ENCODE measurements at regions not wholly inside any gene's neighbourhood (a gene's known extent, or its start where the extent isn't known, plus 50 kb on each side); places are given as distances from the start of the nearest gene placed in this dataset.

- in situ Hi-C loops (cut with MboI; ENCODE audit: low sequenced_read_pairs), result no loop called here
- Histone ChIP-seq H3K36me3 (replicated peaks) (no peaks in the 10 kb centered on the region), H3K4me3 (no peak overlapping the region), H3K9me3 (no peaks in the 10 kb centered on the region), H3K27me3 (ENCODE audit: low read depth) (no peaks in the 10 kb centered on the region), H3K4me1 (0 out of 2 replicates have a peak, but pooled peaks cover 2% of the 10 kb centered on the region)
- no peak for DNase-seq (ENCODE audit: low spot score in 2 of 2)
Observed at GRCh38 chr4:96599752-96600151, 759.9 kb downstream of the PDHA2 start.

- no peak for DNase-seq (ENCODE audit: low spot score in 2 of 2)
Observed at GRCh38 chr4:96602661-96603060, 762.8 kb downstream of the PDHA2 start.

GRCh38 chr4:96603641-96604040, 763.7 kb downstream of the PDHA2 start:
- H3K9me3 ChIP-seq, result no peaks in the 10 kb centered on the region
- in situ Hi-C loops (cut with MboI; ENCODE audit: low sequenced_read_pairs), result no loop called here
- 0 out of 2 replicates have a peak, but pooled peaks cover 2% of the 10 kb centered on the region for H3K4me1 ChIP-seq
- no peak overlapping the region for H3K4me3 ChIP-seq
- no peaks in the 10 kb centered on the region for H3K27me3 ChIP-seq (ENCODE audit: low read depth)
- no peaks in the 10 kb centered on the region for H3K36me3 ChIP-seq (replicated peaks)
- DNase-seq (ENCODE audit: low spot score in 2 of 2), result no peak

More at GRCh38 chr4:96602661-96603060, 762.8 kb downstream of the PDHA2 start:
- no peaks in the 10 kb centered on the region for H3K9me3 ChIP-seq
- H3K4me3 ChIP-seq, result no peak overlapping the region
- 0 out of 2 replicates have a peak, but pooled peaks cover 2% of the 10 kb centered on the region for H3K4me1 ChIP-seq
- no peaks in the 10 kb centered on the region for H3K36me3 ChIP-seq (replicated peaks)
- in situ Hi-C loops (cut with MboI; ENCODE audit: low sequenced_read_pairs), result no loop called here
- H3K27me3 ChIP-seq (ENCODE audit: low read depth), result no peaks in the 10 kb centered on the region

GRCh38 chr4:96606451-96606850, 766.6 kb downstream of the PDHA2 start:
- Histone ChIP-seq H3K4me1 (no peaks in the 10 kb centered on the region), H3K9me3 (no peaks in the 10 kb centered on the region), H3K4me3 (no peak overlapping the region), H3K27me3 (ENCODE audit: low read depth) (no peaks in the 10 kb centered on the region), H3K36me3 (replicated peaks) (no peaks in the 10 kb centered on the region)
- DNase-seq (ENCODE audit: low spot score in 2 of 2), result no peak
- in situ Hi-C loops (cut with MboI; ENCODE audit: low sequenced_read_pairs), result no loop called here

GRCh38 chr4:96626023-96626422, 786.1 kb downstream of the PDHA2 start:
- H3K4me1 ChIP-seq, result no peaks in the 10 kb centered on the region
- H3K9me3 ChIP-seq, result no peaks in the 10 kb centered on the region
- no peak for DNase-seq (ENCODE audit: low spot score in 2 of 2)
- H3K4me3 ChIP-seq, result no peak overlapping the region
- H3K36me3 ChIP-seq (replicated peaks), result no peaks in the 10 kb centered on the region
- in situ Hi-C loops (cut with MboI; ENCODE audit: low sequenced_read_pairs), result no loop called here
- no peaks in the 10 kb centered on the region for H3K27me3 ChIP-seq (ENCODE audit: low read depth)

- no peaks in the 10 kb centered on the region for H3K36me3 ChIP-seq (replicated peaks)
- no peaks in the 10 kb centered on the region for H3K27me3 ChIP-seq (ENCODE audit: low read depth)
- no peak overlapping the region for H3K4me3 ChIP-seq
- in situ Hi-C loops (cut with MboI; ENCODE audit: low sequenced_read_pairs), result no loop called here
- no peaks in the 10 kb centered on the region for H3K4me1 ChIP-seq
- DNase-seq (ENCODE audit: low spot score in 2 of 2), result no peak
- no peaks in the 10 kb centered on the region; the same call in 1 of the 2 replicates for H3K9me3 ChIP-seq
Observed at GRCh38 chr4:96630839-96631238, 790.9 kb downstream of the PDHA2 start.

- Histone ChIP-seq H3K4me3 (no peak overlapping the region), H3K36me3 (replicated peaks) (no peaks in the 10 kb centered on the region), H3K27me3 (ENCODE audit: low read depth) (no peaks in the 10 kb centered on the region), H3K9me3 (no peaks in the 10 kb centered on the region), H3K4me1 (no peaks in the 10 kb centered on the region)
- DNase-seq (ENCODE audit: low spot score in 2 of 2), result no peak
- in situ Hi-C loops (cut with MboI; ENCODE audit: low sequenced_read_pairs), result no loop called here
Observed at GRCh38 chr4:96637971-96638412, 798.1 kb downstream of the PDHA2 start.

- no peaks in the 10 kb centered on the region for H3K4me1 ChIP-seq
- in situ Hi-C loops (cut with MboI; ENCODE audit: low sequenced_read_pairs), result no loop called here
- H3K9me3 ChIP-seq, result no peaks in the 10 kb centered on the region
- no peak overlapping the region for H3K4me3 ChIP-seq
- no peaks in the 10 kb centered on the region for H3K36me3 ChIP-seq (replicated peaks)
- no peaks in the 10 kb centered on the region for H3K27me3 ChIP-seq (ENCODE audit: low read depth)
- no peak for DNase-seq (ENCODE audit: low spot score in 2 of 2)
Observed at GRCh38 chr4:96639932-96640331, 800.0 kb downstream of the PDHA2 start.

GRCh38 chr4:96642490-96642889, 802.6 kb downstream of the PDHA2 start:
- in situ Hi-C loops (cut with MboI; ENCODE audit: low sequenced_read_pairs), result no loop called here
- Histone ChIP-seq H3K4me1 (no peaks in the 10 kb centered on the region), H3K36me3 (replicated peaks) (no peaks in the 10 kb centered on the region), H3K27me3 (ENCODE audit: low read depth) (no peaks in the 10 kb centered on the region), H3K9me3 (no peaks in the 10 kb centered on the region), H3K4me3 (no peak overlapping the region)
- no peak for DNase-seq (ENCODE audit: low spot score in 2 of 2)

GRCh38 chr4:96646146-96646545, 806.3 kb downstream of the PDHA2 start:
- Histone ChIP-seq H3K4me1 (no peaks in the 10 kb centered on the region), H3K27me3 (ENCODE audit: low read depth) (no peaks in the 10 kb centered on the region), H3K36me3 (replicated peaks) (no peaks in the 10 kb centered on the region), H3K9me3 (no peaks in the 10 kb centered on the region), H3K4me3 (no peak overlapping the region)
- in situ Hi-C loops (cut with MboI; ENCODE audit: low sequenced_read_pairs), result no loop called here
- DNase-seq (ENCODE audit: low spot score in 2 of 2), result no peak

- no peak overlapping the region for H3K4me3 ChIP-seq
- H3K27me3 ChIP-seq (ENCODE audit: low read depth), result no peaks in the 10 kb centered on the region
- H3K36me3 ChIP-seq (replicated peaks), result no peaks in the 10 kb centered on the region
- no peaks in the 10 kb centered on the region for H3K4me1 ChIP-seq
- no peak for DNase-seq (ENCODE audit: low spot score in 2 of 2)
- no peaks in the 10 kb centered on the region for H3K9me3 ChIP-seq
- in situ Hi-C loops (cut with MboI; ENCODE audit: low sequenced_read_pairs), result no loop called here
Observed at GRCh38 chr4:96649536-96649935, 809.6 kb downstream of the PDHA2 start.

GRCh38 chr4:96652158-96652557, 812.3 kb downstream of the PDHA2 start:
- Histone ChIP-seq H3K4me3 (no peak overlapping the region), H3K4me1 (no peaks in the 10 kb centered on the region), H3K27me3 (ENCODE audit: low read depth) (no peaks in the 10 kb centered on the region), H3K36me3 (replicated peaks) (no peaks in the 10 kb centered on the region), H3K9me3 (no peaks in the 10 kb centered on the region)
- in situ Hi-C loops (cut with MboI; ENCODE audit: low sequenced_read_pairs), result no loop called here
- DNase-seq (ENCODE audit: low spot score in 2 of 2), result no peak

- no peak for DNase-seq (ENCODE audit: low spot score in 2 of 2)
- in situ Hi-C loops (cut with MboI; ENCODE audit: low sequenced_read_pairs), result no loop called here
Observed at GRCh38 chr4:96652821-96653220, 812.9 kb downstream of the PDHA2 start.

GRCh38 chr4:96654045-96654444, 814.2 kb downstream of the PDHA2 start:
- H3K9me3 ChIP-seq, result no peaks in the 10 kb centered on the region
- in situ Hi-C loops (cut with MboI; ENCODE audit: low sequenced_read_pairs), result no loop called here
- no peaks in the 10 kb centered on the region for H3K27me3 ChIP-seq (ENCODE audit: low read depth)
- H3K4me1 ChIP-seq, result no peaks in the 10 kb centered on the region
- DNase-seq (ENCODE audit: low spot score in 2 of 2), result no peak
- H3K4me3 ChIP-seq, result no peak overlapping the region
- no peaks in the 10 kb centered on the region for H3K36me3 ChIP-seq (replicated peaks)

More at GRCh38 chr4:96652821-96653220, 812.9 kb downstream of the PDHA2 start:
- H3K9me3 ChIP-seq, result no peaks in the 10 kb centered on the region
- H3K27me3 ChIP-seq (ENCODE audit: low read depth), result no peaks in the 10 kb centered on the region
- no peaks in the 10 kb centered on the region for H3K36me3 ChIP-seq (replicated peaks)
- no peak overlapping the region for H3K4me3 ChIP-seq
- H3K4me1 ChIP-seq, result no peaks in the 10 kb centered on the region

GRCh38 chr4:96670381-96670780, 830.5 kb downstream of the PDHA2 start:
- peak in 1 of 2 experiments; percentile 94 for DNase-seq (ENCODE audit: low spot score in 2 of 2)
- in situ Hi-C loops (cut with MboI; ENCODE audit: low sequenced_read_pairs), result no loop called here
- H3K27me3 ChIP-seq (ENCODE audit: low read depth), result no peaks in the 10 kb centered on the region
- peaks cover 13% of the 10 kb centered on the region for H3K4me1 ChIP-seq
- H3K9me3 ChIP-seq, result no peaks in the 10 kb centered on the region
- no peaks in the 10 kb centered on the region for H3K36me3 ChIP-seq (replicated peaks)
- H3K4me3 ChIP-seq, result no peak overlapping the region

Data from HAP-1 (cell line).